ENCODE measurements at regions not wholly inside any gene's neighbourhood (a gene's known extent, or its start where the extent isn't known, plus 50 kb on each side); places are given as distances from the start of the nearest gene placed in this dataset.

GRCh38 chr16:74183601-74184360 is 112.8 kb upstream of the PSMD7 start:
- in situ Hi-C loops (cut with HindIII; ENCODE audit: low sequenced_read_pairs): no loop called here

- in situ Hi-C loops (cut with HindIII; ENCODE audit: low sequenced_read_pairs): no loop called here
These were observed 126.8 kb upstream of the PSMD7 start for GRCh38 chr16:74169687-74170376.

GRCh38 chr16:74169066-74169465 is 127.5 kb upstream of the PSMD7 start:
- in situ Hi-C loops (cut with HindIII; ENCODE audit: low sequenced_read_pairs): no loop called here

GRCh38 chr16:74168445-74168844 is 128.2 kb upstream of the PSMD7 start:
- in situ Hi-C loops (cut with HindIII; ENCODE audit: low sequenced_read_pairs): no loop called here

GRCh38 chr16:74166456-74166855 is 130.2 kb upstream of the PSMD7 start:
- in situ Hi-C loops (cut with HindIII; ENCODE audit: low sequenced_read_pairs): no loop called here

GRCh38 chr16:74165566-74166080 is 131.0 kb upstream of the PSMD7 start:
- in situ Hi-C loops (cut with HindIII; ENCODE audit: low sequenced_read_pairs): no loop called here

- in situ Hi-C loops (cut with HindIII; ENCODE audit: low sequenced_read_pairs): no loop called here
These were observed 135.9 kb upstream of the PSMD7 start for GRCh38 chr16:74160759-74161158.

GRCh38 chr16:74153773-74154172 is 142.8 kb upstream of the PSMD7 start:
- in situ Hi-C loops (cut with HindIII; ENCODE audit: low sequenced_read_pairs): no loop called here

GRCh38 chr16:74146643-74147042 is 150.0 kb upstream of the PSMD7 start:
- in situ Hi-C loops (cut with HindIII; ENCODE audit: low sequenced_read_pairs): no loop called here

- in situ Hi-C loops (cut with HindIII; ENCODE audit: low sequenced_read_pairs): no loop called here
These were observed 153.4 kb upstream of the PSMD7 start for GRCh38 chr16:74143171-74143570.

- in situ Hi-C loops (cut with HindIII; ENCODE audit: low sequenced_read_pairs): no loop called here
These were observed 155.6 kb upstream of the PSMD7 start for GRCh38 chr16:74141015-74141414.

GRCh38 chr16:74140557-74140956 is 156.1 kb upstream of the PSMD7 start:
- in situ Hi-C loops (cut with HindIII; ENCODE audit: low sequenced_read_pairs): no loop called here

- in situ Hi-C loops (cut with HindIII; ENCODE audit: low sequenced_read_pairs): no loop called here
These were observed 172.8 kb upstream of the PSMD7 start for GRCh38 chr16:74123826-74124225.

GRCh38 chr16:74123195-74123594 is 173.4 kb upstream of the PSMD7 start:
- in situ Hi-C loops (cut with HindIII; ENCODE audit: low sequenced_read_pairs): no loop called here

GRCh38 chr16:74117798-74118197 is 178.8 kb upstream of the PSMD7 start:
- in situ Hi-C loops (cut with HindIII; ENCODE audit: low sequenced_read_pairs): no loop called here

GRCh38 chr16:74113545-74113944 is 183.1 kb upstream of the PSMD7 start:
- in situ Hi-C loops (cut with HindIII; ENCODE audit: low sequenced_read_pairs): no loop called here

GRCh38 chr16:74111456-74111982 is 185.1 kb upstream of the PSMD7 start:
- in situ Hi-C loops (cut with HindIII; ENCODE audit: low sequenced_read_pairs): no loop called here

GRCh38 chr16:74107795-74108610 is 188.6 kb upstream of the PSMD7 start:
- in situ Hi-C loops (cut with HindIII; ENCODE audit: low sequenced_read_pairs): no loop called here

GRCh38 chr16:74104022-74104421 is 192.6 kb upstream of the PSMD7 start:
- in situ Hi-C loops (cut with HindIII; ENCODE audit: low sequenced_read_pairs): no loop called here

- in situ Hi-C loops (cut with HindIII; ENCODE audit: low sequenced_read_pairs): no loop called here
These were observed 195.1 kb upstream of the PSMD7 start for GRCh38 chr16:74101379-74102137.

All from DLD1 (cell line).